ENCODE measurements at regions not wholly inside any gene's neighbourhood (a gene's known extent, or its start where the extent isn't known, plus 50 kb on each side); places are given as distances from the start of the nearest gene placed in this dataset.

- Histone ChIP-seq H3K4me2 (ENCODE audit: insufficient read depth, low read length) (no peak overlapping the region), H3K27me3 (ENCODE audit: control insufficient read depth in 2 of 2, insufficient read depth in 2 of 2, low read length in 2 of 2) (no peaks in the 10 kb centered on the region), H3K4me3 (replicated peaks in 1 of 3; ENCODE audit: insufficient read depth in 1 of 3, low read depth in 1 of 3, low read length in 3 of 3) (no peak overlapping the region), H3K9ac (replicated peaks; ENCODE audit: extremely low read depth, insufficient read depth, low read length) (no peak overlapping the region), H2AFZ (ENCODE audit: low read depth, low read length) (no peak overlapping the region), H3K9me3 (replicated peaks; ENCODE audit: control insufficient read depth, insufficient read depth, low read length) (no peaks in the 10 kb centered on the region), H3K79me2 (ENCODE audit: control insufficient read depth, insufficient read depth, low read length) (no peaks in the 10 kb centered on the region), H3K27ac (ENCODE audit: insufficient read depth, low read depth, low read length) (no peak overlapping the region), H4K20me1 (replicated peaks; ENCODE audit: control insufficient read depth, extremely low read depth, insufficient read depth, low read length) (no peaks in the 10 kb centered on the region), H3K4me1 (ENCODE audit: control insufficient read depth, extremely low read depth, insufficient read depth, low read length) (peaks cover 17% of the 10 kb centered on the region), H3K36me3 (ENCODE audit: control insufficient read depth in 2 of 2, extremely low read depth in 1 of 2, insufficient read depth in 2 of 2, low read length in 2 of 2) (no peaks in the 10 kb centered on the region), H3K9me1 (replicated peaks; ENCODE audit: control insufficient read depth, extremely low read depth, insufficient read depth, low read length) (no peaks in the 10 kb centered on the region)
- ChIA-PET POLR2A (no interaction called here), CTCF (no interaction called here)
- intact Hi-C loops (cut with micrococcal nuclease) (no loop called here), dilution Hi-C loops (cut with MboI; ENCODE audit: extremely low pct_ligation_motif_present, low sequenced_read_pairs) (no loop called here)
- TF ChIP-seq EZH2 (IDR thresholded peaks at IDR 0.05; ENCODE audit: borderline replicate concordance, low read depth, low read length, severe bottlenecking): no peak
- no peak for TF ChIP-seq POLR2A (IDR thresholded peaks at IDR 0.05; ENCODE audit: low read depth, low read length)
- no peak for TF ChIP-seq MAX (IDR thresholded peaks at IDR 0.05; ENCODE audit: insufficient read depth, insufficient read length)
- TF ChIP-seq GATA2 (IDR thresholded peaks at IDR 0.05; ENCODE audit: insufficient read depth, insufficient read length, low read depth, low read length): no peak
- TF ChIP-seq FOS (IDR thresholded peaks at IDR 0.05; ENCODE audit: borderline replicate concordance, insufficient read depth, low read length): no peak
- no peak for TF ChIP-seq JUN (IDR thresholded peaks at IDR 0.05; ENCODE audit: borderline replicate concordance, insufficient read depth, insufficient read length, low read depth)
- no peak for TF ChIP-seq POLR2AphosphoS5 (IDR thresholded peaks at IDR 0.05; ENCODE audit: insufficient read depth, low read depth, low read length)
- no peak for TF ChIP-seq MYC (IDR thresholded peaks at IDR 0.05; ENCODE audit: low read depth, low read length)
- no peak for TF ChIP-seq CTCF (IDR thresholded peaks at IDR 0.05; ENCODE audit: extremely low read depth in 1 of 2, insufficient read depth in 1 of 2, low read depth in 1 of 2, low read length in 2 of 2)
- no peak for FAIRE-seq
- DNase-seq (ENCODE audit: low read depth, low spot score): no peak
- BruUV-seq (replicated peaks): no TSS peak
Measured at GRCh38 chr2:64803776-64804175, 150.1 kb upstream of the SERTAD2 start.

All from endothelial cell of umbilical vein (primary cell).